ENCODE measurements at regions not wholly inside any gene's neighbourhood (a gene's known extent, or its start where the extent isn't known, plus 50 kb on each side); places are given as distances from the start of the nearest gene placed in this dataset.

DNA sequence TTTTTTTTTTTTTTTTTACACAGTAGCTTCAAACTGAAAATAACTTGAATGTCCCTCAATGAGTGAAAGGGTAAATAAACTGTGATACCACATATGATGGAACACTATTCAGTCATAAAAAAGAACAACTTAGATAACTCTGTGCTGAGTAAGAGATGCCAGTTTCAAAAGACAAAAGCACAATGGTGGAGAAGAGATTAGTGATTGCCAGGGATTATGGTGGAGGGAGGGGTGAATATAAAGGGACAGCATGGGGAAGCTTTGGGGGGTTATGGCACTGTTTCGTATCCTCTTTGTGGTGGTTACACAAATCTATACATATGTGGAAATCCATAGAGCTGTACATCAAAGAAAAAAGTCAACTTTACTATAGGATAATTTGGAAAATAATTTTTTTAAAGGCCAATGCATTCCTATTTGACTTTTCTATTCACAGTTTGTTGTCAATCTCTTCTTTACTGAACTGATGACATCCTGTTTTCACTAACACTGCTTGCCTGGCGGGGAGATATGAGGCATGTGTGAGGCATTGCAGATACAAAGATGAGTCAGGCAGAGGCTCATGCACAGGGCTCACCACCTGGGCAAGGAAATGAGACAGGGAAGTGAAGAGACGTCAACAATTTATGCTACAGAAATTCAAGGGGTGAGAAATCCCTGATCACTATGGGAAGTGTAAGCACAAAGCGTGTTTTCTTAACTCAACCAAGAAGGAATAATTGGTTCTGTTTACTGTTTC lies 302.7 kb downstream of the DUSP10 start:
- DNase-seq = no peak

DNA sequence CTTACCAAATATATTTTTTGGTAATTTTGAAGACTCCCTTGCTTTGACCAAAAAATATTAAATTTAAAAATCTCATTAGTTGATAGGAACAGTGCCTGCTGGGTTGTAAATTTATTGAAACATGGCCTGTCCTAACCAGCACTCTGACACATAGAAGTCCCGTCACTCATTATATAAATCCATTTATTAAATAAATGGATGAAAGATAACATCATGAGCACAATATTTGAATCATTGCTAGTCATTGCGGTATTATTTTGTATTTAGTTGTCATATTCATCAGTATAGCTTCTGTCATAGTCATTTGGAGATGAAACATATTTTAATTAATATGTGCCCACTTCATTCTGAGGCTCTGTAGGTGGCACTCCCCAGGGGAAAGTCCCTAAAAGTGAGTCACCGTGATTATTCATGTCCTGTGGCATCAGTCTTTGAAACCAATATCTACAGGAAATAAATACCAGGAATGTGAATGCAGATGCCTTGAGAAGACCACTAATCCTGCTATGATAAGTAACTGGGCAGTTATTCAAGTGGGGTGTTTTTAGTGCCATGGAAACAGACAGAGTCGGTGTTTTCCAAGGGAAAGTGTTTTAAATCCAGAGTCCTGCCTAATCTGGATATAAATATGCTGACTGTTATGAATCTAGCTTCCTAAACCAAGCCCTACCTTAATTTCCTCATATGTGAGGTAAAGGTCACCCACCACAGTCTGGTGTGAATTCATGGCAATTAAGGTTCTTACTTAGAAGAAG lies 302.0 kb downstream of the DUSP10 start:
- DNase-seq = no peak

DNA sequence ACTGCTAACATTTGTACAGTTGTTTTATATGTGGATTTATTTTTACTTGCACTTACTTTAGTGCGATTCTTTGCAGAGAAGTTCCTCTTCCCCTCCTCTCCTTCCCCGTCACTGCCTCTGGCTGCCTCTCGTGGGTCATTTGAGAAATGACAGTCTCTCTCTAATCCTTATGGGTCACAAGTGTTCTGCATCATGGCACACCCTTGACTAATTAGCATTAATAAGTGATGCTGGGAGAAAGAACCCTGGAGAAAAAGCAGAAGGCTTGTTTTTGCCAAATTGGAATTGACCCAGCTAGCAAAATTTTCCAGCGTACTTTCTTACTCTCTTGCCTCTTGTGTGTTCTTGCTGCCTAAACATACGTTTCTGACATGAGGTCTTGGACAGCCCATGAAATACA lies 301.2 kb downstream of the DUSP10 start:
- DNase-seq = no peak

DNA sequence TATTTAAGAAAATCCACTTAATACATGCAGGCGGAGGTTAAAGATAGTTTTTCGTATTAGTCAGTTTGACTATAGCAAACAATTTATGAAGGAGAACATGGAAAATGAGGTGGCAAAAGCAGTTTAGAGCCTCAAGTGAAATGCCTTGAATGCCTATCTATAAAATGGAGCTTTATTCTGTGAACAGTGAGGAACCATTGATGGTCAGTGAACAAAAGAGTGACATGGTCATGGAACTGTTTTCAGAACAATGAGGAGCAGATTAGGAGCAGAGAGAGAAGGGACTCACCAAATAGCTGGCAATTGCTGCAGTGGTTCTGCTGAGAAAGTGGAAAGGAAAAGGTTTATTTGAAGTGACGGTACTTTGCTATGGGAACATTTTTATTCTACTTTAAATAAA lies 299.8 kb downstream of the DUSP10 start:
- no peak for DNase-seq

DNA sequence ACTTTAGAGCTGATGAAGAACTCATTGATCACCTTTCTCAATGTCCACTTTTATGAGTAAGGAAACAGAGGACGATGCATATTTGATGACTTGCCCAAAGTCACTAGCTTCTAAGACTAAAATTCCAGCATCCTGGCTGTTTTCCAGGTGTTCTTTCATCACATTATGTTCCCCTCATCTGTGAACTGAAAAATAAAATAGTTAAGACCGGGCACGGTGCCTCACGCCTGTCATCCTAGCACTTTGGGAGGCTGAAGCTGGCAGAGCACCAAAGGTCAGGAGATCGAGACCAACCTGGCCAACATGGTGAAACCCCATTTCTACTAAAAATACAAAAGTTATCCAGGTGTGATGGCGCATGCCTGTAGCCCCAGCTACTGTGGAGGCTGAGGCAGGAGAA lies 297.5 kb downstream of the DUSP10 start:
- DNase-seq = no peak

DNA sequence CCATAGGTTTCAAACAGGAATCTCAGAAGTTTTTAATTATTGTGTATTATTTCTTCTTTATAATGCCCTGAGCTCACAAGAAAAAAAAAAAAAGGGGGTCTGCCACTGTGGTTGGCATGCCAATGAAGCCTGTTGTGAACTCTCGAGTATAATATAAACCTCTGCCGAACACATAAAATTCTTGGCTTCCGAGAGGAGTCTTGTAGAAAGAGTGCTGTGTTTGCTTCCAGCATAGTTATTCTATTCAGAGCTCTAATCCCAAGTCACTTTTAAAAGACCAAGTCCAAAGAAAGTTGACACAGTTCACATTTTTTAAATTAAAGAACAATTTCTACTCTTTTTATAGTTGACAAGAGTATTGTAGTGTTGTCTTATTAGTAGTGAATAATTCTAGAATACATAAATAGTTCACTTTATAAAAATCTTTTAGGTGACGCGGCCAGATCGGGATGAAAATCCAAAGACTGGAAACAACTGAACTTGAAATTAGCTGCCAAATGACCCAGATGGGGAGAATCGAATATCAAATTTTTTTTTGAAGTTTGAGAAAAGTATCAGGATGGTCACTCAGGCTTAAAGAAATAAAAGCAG lies 293.2 kb downstream of the DUSP10 start:
- DNase-seq = no peak

DNA sequence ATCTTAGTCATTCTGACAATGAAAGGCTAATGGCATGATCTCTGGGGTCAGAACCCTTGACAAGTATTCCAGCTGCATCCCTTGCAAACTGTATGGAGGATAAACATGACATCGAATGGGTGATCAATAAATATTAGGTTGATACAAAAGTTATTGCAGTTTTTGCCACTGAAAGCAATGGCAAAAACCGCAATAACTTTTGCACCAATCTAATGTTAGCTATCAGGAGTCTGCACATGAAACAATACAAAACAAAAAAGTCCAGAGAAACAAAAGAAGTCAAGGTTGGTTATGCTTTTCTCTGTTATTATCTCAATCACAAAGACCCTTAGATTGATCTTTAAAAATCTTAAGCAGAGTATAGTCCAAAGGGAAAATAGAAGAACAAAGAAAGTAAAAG lies 292.7 kb downstream of the DUSP10 start:
- DNase-seq = no peak

DNA sequence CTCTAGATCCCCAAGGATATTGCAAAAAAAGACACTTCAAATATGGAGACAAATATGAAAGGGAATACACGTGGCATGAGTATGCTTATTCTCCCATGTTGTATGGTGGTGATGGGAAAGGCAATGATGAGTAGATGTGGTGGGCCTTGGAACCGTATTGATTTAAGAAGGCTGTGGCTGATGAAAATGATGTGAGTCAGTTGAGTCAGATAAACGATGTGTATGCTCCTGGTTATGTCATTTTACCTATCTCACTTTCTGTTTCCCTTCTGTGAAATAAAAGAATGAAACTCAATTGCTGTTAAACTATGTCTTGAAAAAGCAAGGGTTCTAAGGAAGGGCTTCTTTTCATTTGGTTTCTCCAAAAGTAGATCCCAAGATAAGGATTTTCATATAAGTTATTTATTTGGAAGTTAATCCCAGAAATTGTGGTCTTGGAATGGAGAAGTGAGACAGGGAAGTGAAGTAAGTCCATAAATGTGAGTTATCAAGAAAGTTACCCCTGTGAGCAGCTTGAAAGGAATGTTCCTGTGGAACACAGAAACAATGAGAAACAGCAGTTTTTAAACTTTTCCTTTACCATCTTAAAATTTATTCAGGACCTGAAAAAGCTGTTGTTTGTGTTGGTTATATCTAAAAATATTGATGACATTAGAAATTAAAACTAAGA lies 292.0 kb downstream of the DUSP10 start:
- DNase-seq = no peak

DNA sequence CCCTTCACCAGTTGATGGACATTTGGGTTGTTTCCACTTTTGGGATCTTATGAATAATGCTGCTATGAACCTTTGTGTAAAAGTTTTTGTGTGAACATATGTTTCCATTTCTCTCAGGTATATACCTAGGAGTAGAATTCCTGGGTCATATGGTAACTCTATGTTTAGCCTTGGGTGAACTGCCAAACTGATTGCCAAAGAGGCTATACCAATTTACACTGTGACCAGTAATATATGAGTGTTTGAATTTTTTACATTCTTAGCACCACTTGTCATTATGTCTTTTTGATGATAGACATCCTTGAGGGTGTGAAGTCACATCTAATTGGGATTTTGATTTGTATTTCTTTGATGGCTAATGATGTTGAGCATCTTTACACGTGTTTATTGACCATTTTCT lies 290.1 kb downstream of the DUSP10 start:
- DNase-seq = no peak

DNA sequence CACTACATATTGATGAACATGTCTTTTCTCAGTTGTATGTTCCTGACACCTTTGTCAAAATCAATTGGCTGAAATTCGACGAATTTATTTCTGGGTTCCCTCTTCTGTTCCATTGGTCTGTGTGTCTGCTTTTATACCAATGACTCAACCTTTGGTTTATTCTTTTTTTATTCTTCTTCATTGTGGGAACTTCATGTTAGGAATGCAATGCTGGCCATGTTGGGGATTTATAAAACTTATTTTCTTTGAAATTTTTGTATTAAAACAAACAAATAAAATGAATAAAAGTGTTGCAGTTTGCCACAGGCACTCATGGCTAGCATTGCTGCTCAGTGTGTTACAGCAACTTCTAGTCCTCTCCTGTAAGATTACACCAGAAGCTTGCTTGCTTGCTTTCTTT lies 287.8 kb downstream of the DUSP10 start:
- no peak for DNase-seq

DNA sequence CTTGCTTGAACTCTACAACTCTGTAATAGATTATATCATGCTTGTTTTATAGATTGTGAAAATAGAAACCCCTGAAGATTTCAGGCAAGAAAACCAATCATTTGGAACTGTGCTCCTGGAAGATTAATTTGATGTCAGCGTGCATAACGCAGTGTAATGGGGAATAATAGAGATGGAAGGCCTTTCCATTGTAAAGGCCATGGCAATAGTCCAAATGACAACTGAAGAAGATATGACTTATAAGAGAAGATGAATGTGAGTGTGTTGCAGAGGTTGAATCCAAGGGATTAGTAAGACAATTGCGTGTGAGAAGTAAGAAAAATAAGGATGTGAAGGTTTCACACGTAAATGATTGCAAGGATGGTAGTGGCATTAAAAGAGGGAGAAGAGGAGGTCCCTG lies 285.0 kb downstream of the DUSP10 start:
- no peak for DNase-seq

DNA sequence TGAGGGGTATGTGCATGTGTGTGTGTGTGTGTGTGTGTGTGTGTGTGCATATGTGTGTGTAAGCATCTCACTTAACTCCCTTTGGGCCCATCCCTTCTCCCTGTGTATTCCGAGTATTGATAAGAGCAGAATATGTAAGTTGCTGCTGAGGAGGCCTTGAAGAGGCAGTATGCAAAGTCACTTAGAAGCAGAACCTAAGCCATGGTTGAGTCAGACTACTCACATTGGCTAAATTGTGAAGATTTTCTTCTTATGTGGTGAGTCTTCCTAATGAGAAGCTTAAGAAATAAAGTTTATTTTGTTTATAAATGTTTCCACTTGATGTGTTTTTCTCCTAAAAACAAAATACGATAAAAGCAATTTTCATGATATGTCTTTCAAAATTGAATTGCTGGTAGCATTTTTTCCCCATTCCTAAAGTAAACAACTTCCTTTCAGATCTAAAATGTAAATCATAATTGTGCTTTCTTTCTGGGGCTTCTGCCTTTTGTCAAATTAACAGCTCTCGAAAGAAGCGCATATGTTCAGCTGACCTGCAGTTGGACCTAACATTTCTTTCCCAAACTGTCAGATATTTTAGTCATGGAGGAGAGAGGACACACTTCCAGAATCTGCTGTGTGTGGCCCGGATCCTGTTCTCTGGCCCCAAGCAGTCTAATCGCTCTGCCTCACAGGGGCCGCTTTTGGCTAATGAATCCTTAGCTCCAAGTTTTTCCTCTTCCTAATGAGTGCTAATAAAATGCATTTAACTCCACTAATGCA lies 284.0 kb downstream of the DUSP10 start:
- DNase-seq = no peak

DNA sequence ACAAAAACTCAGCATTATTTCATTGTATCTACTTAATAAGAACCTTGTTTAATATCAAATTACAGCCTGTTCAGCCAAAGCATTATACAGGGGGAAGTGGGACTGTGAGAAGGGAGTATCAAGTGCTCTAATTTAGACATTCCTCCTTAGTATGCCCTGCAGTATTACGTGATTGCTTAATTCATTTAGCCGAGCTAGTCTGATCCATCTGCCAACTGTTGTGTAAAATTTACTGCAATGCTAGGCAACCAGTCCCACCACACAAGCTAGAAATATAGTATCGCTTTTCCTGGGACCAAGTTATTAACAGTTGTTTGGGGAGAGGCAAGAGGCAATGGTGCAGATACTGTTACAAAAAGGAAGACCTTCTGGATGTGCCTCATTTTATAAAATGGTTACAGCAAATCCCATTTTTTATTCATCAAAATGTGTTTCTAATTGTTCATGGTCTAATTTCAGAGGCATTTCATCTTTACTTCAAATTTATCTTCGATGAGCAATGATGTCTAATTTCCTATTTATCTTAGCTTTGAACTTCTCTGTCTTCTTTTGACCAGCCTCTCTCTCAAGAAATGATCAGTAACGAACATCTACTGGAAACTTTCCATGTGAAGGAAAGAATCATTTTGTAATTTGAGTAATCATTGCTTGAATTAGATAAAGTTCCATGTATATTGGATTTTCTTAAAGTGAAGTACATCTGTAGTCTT lies 283.3 kb downstream of the DUSP10 start:
- no peak for DNase-seq

DNA sequence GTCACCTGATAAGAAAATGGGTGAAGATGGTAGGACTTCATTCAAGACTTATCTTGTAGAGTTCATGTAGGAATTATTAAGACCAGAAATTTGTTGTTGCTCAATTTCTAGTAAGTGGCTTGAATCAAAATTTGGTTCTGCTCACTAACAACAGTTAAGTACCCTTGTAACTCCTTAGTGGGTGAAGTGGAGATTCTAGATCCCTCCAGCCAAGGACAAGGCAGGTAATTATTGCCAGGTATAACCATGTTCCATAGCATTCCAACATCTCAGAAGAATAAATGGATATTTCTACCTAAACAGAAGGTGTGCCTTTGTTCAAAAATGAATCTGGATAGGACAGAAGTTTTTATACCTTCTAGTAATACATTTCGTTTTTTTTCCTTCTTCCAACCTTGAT lies 282.3 kb downstream of the DUSP10 start:
- no peak for DNase-seq

DNA sequence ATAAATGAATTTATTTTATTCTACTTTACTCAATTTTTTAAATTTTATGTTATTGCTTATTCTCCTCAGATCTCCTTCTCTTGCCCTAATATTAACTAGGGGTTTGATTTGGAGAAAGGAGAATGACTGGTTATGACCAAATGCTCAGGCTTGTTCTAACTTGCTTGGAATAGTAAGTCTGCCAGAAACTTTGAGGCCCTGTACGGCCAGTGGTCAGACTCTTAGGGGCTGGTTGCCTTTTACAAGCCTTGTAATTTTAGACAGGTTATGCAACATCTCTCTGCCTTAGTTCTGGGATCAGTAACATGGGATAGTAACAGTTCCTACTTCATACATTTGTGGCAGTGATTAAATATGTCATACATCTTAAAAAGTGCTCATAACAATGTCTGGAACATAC lies 279.5 kb downstream of the DUSP10 start:
- DNase-seq = no peak

DNA sequence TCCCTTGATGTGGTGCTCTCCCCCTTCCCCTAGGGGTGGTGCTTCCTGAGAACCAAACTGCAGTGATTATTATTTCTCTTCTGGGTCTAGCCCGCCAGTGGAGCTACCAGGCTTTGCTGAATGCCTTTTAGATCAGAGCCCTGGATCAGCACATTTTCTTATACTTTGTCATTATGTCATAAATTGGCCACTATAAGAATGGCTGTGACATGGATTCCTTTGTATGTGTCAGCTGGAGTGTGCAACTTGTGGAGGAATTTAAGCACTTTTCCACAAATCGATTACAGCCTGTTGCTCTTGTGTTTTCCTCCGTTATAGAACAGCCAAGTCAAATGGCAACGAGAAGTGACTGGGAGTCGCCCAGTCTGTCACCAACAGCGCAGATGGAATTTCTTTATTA lies 273.3 kb downstream of the DUSP10 start:
- DNase-seq = no peak

DNA sequence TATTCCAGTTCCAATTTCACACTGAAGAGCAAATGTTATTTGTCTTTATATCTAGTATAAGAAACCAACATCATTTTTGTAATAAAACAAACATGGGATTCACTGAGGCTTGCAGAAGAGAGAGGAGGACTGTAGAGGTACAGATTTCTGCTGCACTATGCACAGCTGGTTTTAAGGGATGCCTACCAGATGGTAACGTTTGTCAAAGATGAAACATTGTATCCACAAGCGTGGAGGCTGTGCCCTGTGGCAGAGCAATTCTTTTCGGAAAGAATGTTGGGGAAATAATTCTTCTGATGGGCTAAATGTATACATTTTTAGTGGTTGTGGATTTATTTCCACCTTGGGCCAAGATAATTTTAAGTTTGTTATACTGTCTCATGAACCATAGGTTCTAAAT lies 272.4 kb downstream of the DUSP10 start:
- DNase-seq = no peak

DNA sequence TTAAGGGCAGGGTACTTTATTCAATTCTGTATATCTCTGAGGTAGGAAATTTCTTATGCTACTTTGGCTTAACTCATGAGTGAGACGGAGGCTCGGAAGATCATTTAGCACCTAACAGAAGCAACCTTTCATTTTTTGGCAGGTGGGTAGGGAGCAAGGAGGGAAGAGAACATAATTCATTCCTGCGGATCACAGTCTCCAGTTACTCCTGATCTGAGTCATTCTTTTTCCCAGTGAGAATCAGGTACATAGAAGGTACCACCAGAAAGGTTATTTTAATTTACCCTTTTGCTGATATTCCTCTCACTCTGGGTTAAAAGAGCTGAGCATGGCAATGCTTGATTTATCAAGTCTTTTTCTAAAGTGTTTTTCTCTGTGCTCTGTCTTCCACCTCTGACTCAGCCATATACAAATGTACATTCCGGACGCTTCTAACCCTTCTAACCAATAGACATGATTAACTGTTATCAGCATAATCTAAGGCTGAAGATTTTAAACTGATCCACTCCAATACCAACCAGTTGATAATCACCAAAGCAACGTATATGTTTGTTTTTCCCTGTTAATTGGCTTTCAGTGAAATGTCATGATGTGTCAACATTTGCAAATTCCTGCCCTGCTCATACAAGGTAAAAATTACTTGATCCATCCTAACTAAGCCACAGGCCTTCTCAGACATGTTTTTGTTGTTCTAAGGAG lies 271.7 kb downstream of the DUSP10 start:
- DNase-seq = no peak

DNA sequence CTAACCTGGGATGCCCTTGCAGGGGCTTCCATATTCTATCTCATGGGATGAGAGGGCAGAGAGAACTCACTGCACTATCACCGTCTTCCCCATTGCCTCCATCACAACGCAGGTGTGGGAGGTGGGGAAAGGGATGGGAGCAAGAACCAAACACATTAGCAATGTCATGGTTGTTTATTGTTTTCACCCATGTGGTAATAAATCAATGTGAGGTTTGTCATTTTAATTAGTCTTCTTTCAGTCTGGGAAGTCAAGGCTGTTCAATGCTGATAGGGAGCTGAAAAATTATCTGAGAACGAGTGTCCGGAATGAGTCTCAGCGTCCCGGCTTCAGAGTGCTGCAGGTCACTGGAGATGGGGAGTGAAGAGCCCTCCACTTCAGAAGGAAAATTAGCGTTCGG lies 268.5 kb downstream of the DUSP10 start:
- no peak for DNase-seq

DNA sequence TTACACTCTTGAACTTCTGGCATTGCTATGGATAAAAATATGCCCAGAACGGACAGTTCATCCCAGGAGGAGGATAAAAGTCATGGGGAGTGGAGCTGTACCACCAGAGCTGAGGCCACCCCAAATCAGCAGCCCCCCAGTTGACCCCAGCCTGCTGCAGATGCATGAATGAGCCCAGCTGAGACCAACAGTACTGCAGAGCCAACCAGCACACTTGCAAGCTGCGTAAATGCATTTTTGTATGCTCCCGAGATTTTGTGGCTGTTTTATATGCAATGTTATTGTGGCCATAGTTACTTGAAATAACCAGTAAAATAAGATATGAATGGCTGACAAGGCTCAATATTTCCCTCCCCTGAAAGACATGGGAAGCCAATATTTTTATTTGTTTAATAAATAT lies 264.6 kb downstream of the DUSP10 start:
- DNase-seq = no peak

DNA sequence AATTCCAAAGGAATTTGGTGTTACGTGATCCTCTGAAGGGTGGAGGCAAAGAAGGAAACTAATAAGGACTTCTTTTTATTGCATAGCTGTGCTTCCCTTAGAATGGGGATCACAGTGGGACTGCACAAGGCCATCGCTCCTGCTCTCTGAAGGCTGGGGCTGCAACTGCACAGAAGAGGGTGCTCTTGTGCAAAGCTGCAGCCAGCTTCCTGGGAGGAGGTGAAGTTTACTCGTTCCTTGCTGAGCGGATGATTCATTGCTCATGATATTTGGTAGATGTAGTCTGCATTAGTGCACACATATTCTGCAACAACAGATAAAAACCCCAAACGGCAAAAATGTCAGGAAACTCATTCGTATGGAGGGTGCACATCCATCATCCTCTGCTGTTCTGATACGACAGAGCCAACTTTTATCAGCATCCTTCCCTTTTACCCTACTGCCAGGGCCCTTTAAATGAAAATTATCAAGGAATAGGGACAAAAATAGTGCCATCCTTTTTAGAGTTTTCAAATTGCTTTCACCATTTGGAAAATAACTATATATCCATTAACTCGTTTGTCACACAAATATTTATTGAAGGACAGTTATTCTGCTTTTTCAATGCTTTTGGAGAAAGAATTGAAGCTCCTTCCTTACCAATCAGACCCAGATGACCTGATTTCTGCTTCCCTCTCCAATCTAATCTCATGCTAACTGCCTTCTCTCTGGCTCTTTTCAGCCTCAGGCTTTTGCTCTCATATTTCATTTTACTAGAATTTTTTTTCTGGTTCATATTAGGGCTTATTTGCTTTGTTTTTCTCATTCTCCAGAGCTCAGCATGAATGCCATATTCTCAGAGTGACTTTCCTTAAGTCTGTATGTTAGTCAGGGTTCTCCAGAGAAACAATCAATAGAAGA lies 263.6 kb downstream of the DUSP10 start:
- no peak for DNase-seq
